Activated CD8-positive, alpha-beta T cell treated with anti-CD3 and anti-CD28 coated beads for 36 hours (primary cell): ENCODE measurements at regions not wholly inside any gene's neighbourhood (a gene's known extent, or its start where the extent isn't known, plus 50 kb on each side); places are given as distances from the start of the nearest gene placed in this dataset.
"Not testable (repeated sequence)": the region's sequence is repeated elsewhere in the genome, so short reads cannot be mapped to it uniquely, and the experiment has no call there.

Experiments used
- ATAC-seq: fragments of 200-7000 bp; cut with Tn5 transposase; one replicate; pipeline ENCODE4 v1.10.0; 2021; ENCODE audit warnings: mild to moderate bottlenecking, moderate library complexity
- CTCF ChIA-PET: fragments of 350-600 bp; sonication (Branson Sonifier 250); formaldehyde crosslinking; loops from one replicate; lab custom pipeline; 2021; ENCODE audit warnings: antibody characterized with exemption; lab: Charles Lee
- POLR2A ChIA-PET: fragments of 350-600 bp; sonication (Branson Sonifier 250); formaldehyde crosslinking; loops from one replicate; lab custom pipeline; 2021; ENCODE audit warnings: antibody characterized with exemption; lab: Charles Lee
- DNase-seq: peaks from one replicate; pipeline ENCODE4 v3.0.0-alpha.2; 2020
- H3K27ac Mint-ChIP-seq: one replicate; pipeline ENCODE4 v1.8.0; 2021; ENCODE audit warnings: mild to moderate bottlenecking, mixed read lengths
- H3K27me3 Mint-ChIP-seq: one replicate; pipeline ENCODE4 v1.8.0; 2021; ENCODE audit warnings: mixed read lengths
- H3K36me3 Mint-ChIP-seq: one replicate; pipeline ENCODE4 v1.8.0; 2021; ENCODE audit warnings: low read depth, mixed read lengths
- H3K4me1 Mint-ChIP-seq: one replicate; pipeline ENCODE4 v1.8.0; 2021; ENCODE audit warnings: low read depth, mixed read lengths
- H3K4me3 Mint-ChIP-seq: one replicate; pipeline ENCODE4 v1.8.0; 2021; ENCODE audit warnings: mild to moderate bottlenecking, moderate library complexity, mixed read lengths
- H3K9me3 Mint-ChIP-seq: one replicate; pipeline ENCODE4 v1.8.0; 2021; ENCODE audit warnings: mixed read lengths
- intact Hi-C: fragments of 100-400 bp; cut with micrococcal nuclease; formaldehyde crosslinking; loops from one replicate; pipeline ENCODE4 v1.10.0; 2022
- TF ChIP-seq, protein P1 (sequence below): fragments of 200-600 bp; IDR thresholded peaks from one replicate; pipeline ENCODE4 v1.8.0; 2022; ENCODE audit warnings: antibody characterized with exemption, mild to moderate bottlenecking

GRCh38 chr2:21194147-21194546 lies 70.4 kb downstream of the TDRD15 start:
- ChIA-PET POLR2A (no interaction called here), CTCF (no interaction called here)
- H3K4me3 Mint-ChIP-seq, result no peak overlapping the region
- H3K27me3 Mint-ChIP-seq, result no peaks in the 10 kb centered on the region
- no peaks in the 10 kb centered on the region for H3K36me3 Mint-ChIP-seq
- H3K4me1 Mint-ChIP-seq, result no peaks in the 10 kb centered on the region
- H3K27ac Mint-ChIP-seq, result no peak overlapping the region
- TF ChIP-seq, protein P1, sequence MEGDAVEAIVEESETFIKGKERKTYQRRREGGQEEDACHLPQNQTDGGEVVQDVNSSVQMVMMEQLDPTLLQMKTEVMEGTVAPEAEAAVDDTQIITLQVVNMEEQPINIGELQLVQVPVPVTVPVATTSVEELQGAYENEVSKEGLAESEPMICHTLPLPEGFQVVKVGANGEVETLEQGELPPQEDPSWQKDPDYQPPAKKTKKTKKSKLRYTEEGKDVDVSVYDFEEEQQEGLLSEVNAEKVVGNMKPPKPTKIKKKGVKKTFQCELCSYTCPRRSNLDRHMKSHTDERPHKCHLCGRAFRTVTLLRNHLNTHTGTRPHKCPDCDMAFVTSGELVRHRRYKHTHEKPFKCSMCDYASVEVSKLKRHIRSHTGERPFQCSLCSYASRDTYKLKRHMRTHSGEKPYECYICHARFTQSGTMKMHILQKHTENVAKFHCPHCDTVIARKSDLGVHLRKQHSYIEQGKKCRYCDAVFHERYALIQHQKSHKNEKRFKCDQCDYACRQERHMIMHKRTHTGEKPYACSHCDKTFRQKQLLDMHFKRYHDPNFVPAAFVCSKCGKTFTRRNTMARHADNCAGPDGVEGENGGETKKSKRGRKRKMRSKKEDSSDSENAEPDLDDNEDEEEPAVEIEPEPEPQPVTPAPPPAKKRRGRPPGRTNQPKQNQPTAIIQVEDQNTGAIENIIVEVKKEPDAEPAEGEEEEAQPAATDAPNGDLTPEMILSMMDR, result no peak
- H3K9me3 Mint-ChIP-seq, result no peaks in the 10 kb centered on the region
- intact Hi-C loops, result no loop called here
- ATAC-seq (no peak), DNase-seq (no peak)

- CTCF ChIA-PET, result no interaction called here
- Mint-ChIP-seq H3K27ac (no peak overlapping the region), H3K4me1 (no peaks in the 10 kb centered on the region), H3K9me3 (no peaks in the 10 kb centered on the region), H3K36me3 (no peaks in the 10 kb centered on the region), H3K27me3 (no peaks in the 10 kb centered on the region), H3K4me3 (no peak overlapping the region)
- intact Hi-C loops, result no loop called here
- DNase-seq, result no peak
- TF ChIP-seq, protein P1, result no peak
- POLR2A ChIA-PET, result no interaction called here
- ATAC-seq, result no peak
Measured at GRCh38 chr2:21194858-21195271, 71.1 kb downstream of the TDRD15 start.

DNA sequence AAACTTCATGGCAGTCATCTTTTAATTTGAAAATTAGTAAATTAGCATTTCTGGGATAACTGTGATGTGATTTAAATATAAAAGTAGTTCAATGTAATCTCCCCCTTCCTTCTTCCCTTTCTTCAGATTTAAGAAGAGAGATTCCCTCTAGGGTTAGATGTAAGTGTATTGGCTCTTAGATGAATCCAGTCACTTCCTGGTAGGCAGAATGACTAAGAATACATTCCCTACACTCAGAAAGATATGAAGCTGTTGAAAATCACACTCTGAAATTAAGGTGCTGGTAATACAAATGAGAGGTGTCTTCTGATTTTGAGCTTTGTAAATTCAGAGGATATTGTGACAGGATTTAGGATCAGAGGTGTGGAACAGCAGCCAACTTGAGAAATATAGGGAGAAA lies 71.6 kb downstream of the TDRD15 start:
- intact Hi-C loops, result no loop called here
- H3K4me3 Mint-ChIP-seq, result no peak overlapping the region
- ChIA-PET CTCF (no interaction called here), POLR2A (no interaction called here)
- no peaks in the 10 kb centered on the region for H3K9me3 Mint-ChIP-seq
- H3K27ac Mint-ChIP-seq, result no peak overlapping the region
- no peaks in the 10 kb centered on the region for H3K36me3 Mint-ChIP-seq
- TF ChIP-seq, protein P1, result no peak
- DNase-seq (no peak), ATAC-seq (no peak)
- H3K27me3 Mint-ChIP-seq, result no peaks in the 10 kb centered on the region
- H3K4me1 Mint-ChIP-seq, result no peaks in the 10 kb centered on the region

DNA sequence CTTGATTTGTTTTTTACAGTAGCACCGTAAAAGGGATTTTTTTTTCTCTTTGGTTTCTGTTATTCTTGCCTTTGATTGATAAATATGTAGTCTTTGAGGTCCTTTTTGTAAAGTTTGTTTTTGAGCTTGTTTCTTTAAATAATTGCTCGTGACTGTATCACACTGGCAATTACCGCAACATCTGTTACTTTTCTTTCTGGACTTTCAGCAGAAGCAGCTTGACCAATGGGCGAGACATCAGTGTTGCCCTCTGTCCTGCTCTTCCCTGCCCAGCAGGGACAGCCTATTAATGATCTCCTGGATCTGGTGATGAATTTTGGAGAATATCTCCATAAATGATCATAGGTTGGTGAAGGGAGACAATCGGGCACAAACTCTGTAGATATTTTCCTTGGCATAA lies 74.9 kb downstream of the TDRD15 start:
- Mint-ChIP-seq H3K4me3 (no peak overlapping the region), H3K27me3 (no peaks in the 10 kb centered on the region), H3K9me3 (no peaks in the 10 kb centered on the region), H3K4me1 (no peaks in the 10 kb centered on the region), H3K36me3 (no peaks in the 10 kb centered on the region), H3K27ac (no peak overlapping the region)
- ATAC-seq (no peak), DNase-seq (no peak)
- ChIA-PET CTCF (no interaction called here), POLR2A (interaction anchor here (0.6 kb wide), 1 partner anchor 1245 kb away, joined by 3 read pairs; no protein-coding TSS in a partner anchor)
- TF ChIP-seq, protein P1, result no peak
- intact Hi-C loops, result no loop called here

GRCh38 chr2:21203976-21204375 lies 80.2 kb downstream of the TDRD15 start:
- ChIA-PET POLR2A (no interaction called here), CTCF (no interaction called here)
- Mint-ChIP-seq H3K27ac (no peak overlapping the region), H3K36me3 (no peaks in the 10 kb centered on the region), H3K9me3 (peaks cover 4% of the 10 kb centered on the region), H3K4me1 (no peaks in the 10 kb centered on the region), H3K27me3 (no peaks in the 10 kb centered on the region), H3K4me3 (no peak overlapping the region)
- TF ChIP-seq, protein P1, result no peak
- intact Hi-C loops, result no loop called here
- DNase-seq (no peak), ATAC-seq (no peak)

GRCh38 chr2:21214085-21214484 lies 90.3 kb downstream of the TDRD15 start:
- DNase-seq, H3K4me1 Mint-ChIP-seq, H3K9me3 Mint-ChIP-seq, CTCF ChIA-PET, H3K27ac Mint-ChIP-seq, H3K27me3 Mint-ChIP-seq, H3K36me3 Mint-ChIP-seq, POLR2A ChIA-PET, ATAC-seq, H3K4me3 Mint-ChIP-seq, intact Hi-C loops: not testable (repeated sequence)
